T-helper 2 cell treated with Interferon-gamma antibody and Interleukin-4, amounts not matched to agents 5 μg/mL and 100 μg/mL, for 36 hours (primary cell): ENCODE measurements at regions not wholly inside any gene's neighbourhood (a gene's known extent, or its start where the extent isn't known, plus 50 kb on each side); places are given as distances from the start of the nearest gene placed in this dataset.

Experiments used
- DNase-seq: peaks from one replicate; pipeline ENCODE4 v3.0.0; 2021; ENCODE audit warnings: low spot score
- H3K27ac Mint-ChIP-seq: one replicate; pipeline ENCODE4 v1.8.0; 2021; ENCODE audit warnings: mild to moderate bottlenecking, mixed read lengths
- H3K27me3 Mint-ChIP-seq: one replicate; pipeline ENCODE4 v1.8.0; 2021; ENCODE audit warnings: low read depth, mixed read lengths
- H3K36me3 Mint-ChIP-seq: one replicate; pipeline ENCODE4 v1.8.0; 2021; ENCODE audit warnings: low read depth, mixed read lengths
- H3K4me1 Mint-ChIP-seq: one replicate; pipeline ENCODE4 v1.8.0; 2021; ENCODE audit warnings: low read depth, mixed read lengths
- H3K4me3 Mint-ChIP-seq: one replicate; pipeline ENCODE4 v1.8.0; 2022; ENCODE audit warnings: mild to moderate bottlenecking, moderate library complexity, mixed read lengths
- H3K9me3 Mint-ChIP-seq: one replicate; pipeline ENCODE4 v1.8.0; 2021; ENCODE audit warnings: mixed read lengths

DNA sequence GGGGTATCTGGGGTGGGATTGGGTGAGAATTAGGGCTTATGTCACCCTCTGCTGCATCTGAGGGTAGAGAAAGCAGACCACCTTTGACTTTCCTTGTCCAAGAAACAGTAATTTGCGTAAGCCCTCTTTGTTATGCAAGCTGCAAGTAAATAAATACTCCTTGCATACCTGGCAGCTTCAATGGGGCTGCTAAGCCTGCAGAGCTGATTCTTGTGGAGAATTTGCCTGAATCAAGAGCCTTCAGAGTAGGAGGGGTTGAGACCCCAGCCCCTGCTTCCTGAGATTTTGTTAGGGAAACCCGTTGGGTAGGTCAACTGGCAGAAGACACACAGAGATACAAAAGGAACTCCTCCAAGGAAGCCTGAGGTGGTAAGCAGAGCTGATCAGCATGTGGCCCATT is 515.1 kb downstream of the DMAC1 start:
- no peak for DNase-seq
- Mint-ChIP-seq H3K27me3 (peaks cover 16% of the 10 kb centered on the region), H3K27ac (no peak overlapping the region), H3K36me3 (no peaks in the 10 kb centered on the region), H3K9me3 (peaks cover 14% of the 10 kb centered on the region), H3K4me3 (no peak overlapping the region), H3K4me1 (no peaks in the 10 kb centered on the region)

DNA sequence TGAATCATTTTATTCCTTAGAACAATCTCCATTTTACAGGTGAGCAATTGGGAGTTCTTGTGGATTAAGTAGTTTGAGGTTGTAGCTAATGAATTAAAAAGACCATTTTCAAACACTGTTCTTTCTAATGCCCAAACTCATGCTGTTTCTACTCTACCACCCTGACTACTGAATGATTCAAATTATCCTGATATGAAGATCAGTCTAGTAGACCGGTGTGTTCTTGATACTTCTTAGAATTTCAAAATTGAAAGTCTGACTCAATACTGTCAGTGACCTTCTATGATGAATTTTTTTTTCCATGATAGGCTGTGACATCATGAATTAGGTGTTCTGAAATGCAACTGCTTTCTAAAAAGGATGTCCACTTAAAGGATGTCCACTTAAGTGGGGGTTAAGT is 515.5 kb downstream of the DMAC1 start:
- peaks cover 16% of the 10 kb centered on the region for H3K27me3 Mint-ChIP-seq
- H3K4me3 Mint-ChIP-seq: no peak overlapping the region
- H3K36me3 Mint-ChIP-seq: no peaks in the 10 kb centered on the region
- peaks cover 14% of the 10 kb centered on the region for H3K9me3 Mint-ChIP-seq
- H3K27ac Mint-ChIP-seq: no peak overlapping the region
- DNase-seq: no peak
- H3K4me1 Mint-ChIP-seq: no peaks in the 10 kb centered on the region

DNA sequence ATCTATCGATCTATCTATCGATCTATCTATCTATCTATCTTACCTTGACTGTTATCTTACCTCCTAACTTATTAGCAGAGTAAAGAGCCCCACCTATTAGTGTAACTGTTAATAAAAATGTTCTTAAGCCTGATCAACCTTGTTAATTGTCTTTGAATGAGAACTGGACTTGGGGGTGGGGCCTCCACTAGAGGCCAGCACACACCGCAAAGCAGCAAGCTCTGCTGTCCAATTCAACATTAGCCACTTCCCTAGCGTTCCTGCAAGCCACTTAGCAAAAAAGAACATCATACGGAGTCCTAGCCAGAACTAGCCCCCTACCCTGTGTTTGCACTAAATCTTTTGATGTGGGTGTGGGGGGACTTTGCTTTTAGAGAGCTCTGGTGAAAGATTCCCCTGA is 515.8 kb downstream of the KDM4C start:
- no peak for DNase-seq
- no peak overlapping the region for H3K27ac Mint-ChIP-seq
- no peaks in the 10 kb centered on the region for H3K9me3 Mint-ChIP-seq
- H3K4me3 Mint-ChIP-seq: no peak overlapping the region
- no peaks in the 10 kb centered on the region for H3K36me3 Mint-ChIP-seq
- H3K4me1 Mint-ChIP-seq: no peaks in the 10 kb centered on the region
- peaks cover 25% of the 10 kb centered on the region for H3K27me3 Mint-ChIP-seq

DNA sequence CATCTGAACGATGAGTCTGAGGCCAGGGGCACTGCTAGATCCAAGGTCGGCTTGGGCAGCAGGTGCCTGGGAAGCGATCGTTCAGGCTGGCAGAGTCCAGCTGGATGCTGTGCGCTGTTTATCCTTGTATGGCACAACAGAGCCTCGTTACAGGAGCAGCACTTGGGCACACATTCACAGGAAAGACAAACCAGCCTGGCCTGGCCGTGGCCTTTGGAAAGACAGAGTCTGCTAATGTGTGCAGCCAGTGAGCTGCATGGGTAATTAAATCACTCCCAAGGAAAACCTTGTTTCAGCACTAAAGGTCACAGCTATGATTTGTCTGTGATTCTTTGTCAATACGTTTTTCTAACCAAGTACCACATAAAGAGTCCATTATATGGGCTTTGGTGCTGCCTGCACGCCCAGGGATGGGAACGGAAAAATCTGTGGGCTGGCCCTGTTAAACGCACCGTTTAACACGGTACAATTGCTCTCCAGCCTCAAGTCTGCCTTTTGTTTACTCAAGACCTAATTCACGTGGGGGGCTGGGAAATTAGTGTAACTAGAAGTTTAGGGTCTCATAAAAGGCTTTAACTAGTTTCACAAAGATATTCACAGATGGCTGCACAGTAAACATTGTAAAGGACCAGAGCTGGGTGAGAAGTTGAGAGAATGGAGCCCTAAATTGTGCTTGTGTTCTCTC is 509.3 kb downstream of the KDM4C start:
- no peak overlapping the region for H3K27ac Mint-ChIP-seq
- no peak overlapping the region for H3K4me3 Mint-ChIP-seq
- no peak for DNase-seq
- H3K9me3 Mint-ChIP-seq: no peaks in the 10 kb centered on the region
- H3K4me1 Mint-ChIP-seq: no peaks in the 10 kb centered on the region
- H3K27me3 Mint-ChIP-seq: peaks cover 43% of the 10 kb centered on the region
- H3K36me3 Mint-ChIP-seq: no peaks in the 10 kb centered on the region

DNA sequence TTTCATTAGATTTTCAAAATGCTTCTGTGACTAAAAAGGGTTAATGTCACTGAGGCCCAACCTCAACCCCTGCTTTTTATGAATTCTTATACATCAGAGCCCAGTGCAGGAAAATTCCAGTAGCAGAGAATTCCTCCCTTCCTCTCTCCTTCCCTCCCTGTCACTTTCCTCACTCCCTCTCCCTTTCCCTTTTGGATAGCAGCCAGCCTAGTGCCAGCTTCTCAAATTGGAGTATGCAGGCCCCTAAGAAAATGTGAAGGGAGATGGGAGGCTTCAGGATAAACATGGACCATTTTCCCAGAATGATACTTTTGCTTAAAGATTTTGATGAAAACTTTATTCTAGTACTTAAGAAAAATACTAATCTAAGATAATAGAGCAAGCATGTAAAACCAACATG is 507.4 kb downstream of the KDM4C start:
- Mint-ChIP-seq H3K36me3 (no peaks in the 10 kb centered on the region), H3K27ac (no peak overlapping the region), H3K4me1 (no peaks in the 10 kb centered on the region), H3K4me3 (no peak overlapping the region), H3K9me3 (no peaks in the 10 kb centered on the region), H3K27me3 (peaks cover 38% of the 10 kb centered on the region)
- no peak for DNase-seq

DNA sequence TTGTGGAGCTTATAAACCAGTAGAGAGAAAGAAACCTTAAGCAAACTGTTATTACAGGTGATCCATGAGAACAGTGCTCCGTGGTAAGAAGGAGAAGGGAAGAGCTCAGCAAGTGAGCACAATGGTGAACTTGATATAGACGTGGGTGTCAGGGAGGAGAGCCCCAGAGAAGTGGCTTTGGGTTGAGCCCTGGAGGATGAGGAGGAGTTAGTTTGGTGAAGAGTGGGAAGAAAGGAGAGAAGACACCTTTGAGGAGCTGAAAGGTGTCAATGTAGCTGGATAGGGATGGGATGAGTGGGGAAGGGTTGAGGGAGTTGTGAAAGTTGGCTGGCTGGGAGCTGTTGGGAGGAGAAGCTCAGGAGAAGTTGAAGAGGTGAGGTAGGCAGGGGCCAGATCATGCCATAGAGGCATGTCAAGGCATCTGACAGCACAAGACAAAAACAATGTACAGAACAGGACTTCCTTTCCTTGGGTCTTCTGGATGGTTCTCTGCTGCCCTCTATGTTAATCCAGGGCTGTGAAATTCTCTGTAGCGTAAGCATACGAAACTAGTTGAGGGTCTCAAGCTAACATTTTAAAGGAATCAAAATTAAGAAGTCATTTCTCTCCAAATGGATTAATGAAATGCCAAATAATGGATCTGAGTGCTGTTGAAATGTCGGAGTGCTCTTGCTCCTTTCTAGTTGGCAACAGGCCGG is 501.9 kb downstream of the KDM4C start:
- Mint-ChIP-seq H3K27me3 (peaks cover 37% of the 10 kb centered on the region), H3K27ac (no peak overlapping the region), H3K9me3 (peaks cover under 1% of the 10 kb centered on the region), H3K4me3 (no peak overlapping the region), H3K4me1 (no peaks in the 10 kb centered on the region), H3K36me3 (no peaks in the 10 kb centered on the region)
- no peak for DNase-seq

DNA sequence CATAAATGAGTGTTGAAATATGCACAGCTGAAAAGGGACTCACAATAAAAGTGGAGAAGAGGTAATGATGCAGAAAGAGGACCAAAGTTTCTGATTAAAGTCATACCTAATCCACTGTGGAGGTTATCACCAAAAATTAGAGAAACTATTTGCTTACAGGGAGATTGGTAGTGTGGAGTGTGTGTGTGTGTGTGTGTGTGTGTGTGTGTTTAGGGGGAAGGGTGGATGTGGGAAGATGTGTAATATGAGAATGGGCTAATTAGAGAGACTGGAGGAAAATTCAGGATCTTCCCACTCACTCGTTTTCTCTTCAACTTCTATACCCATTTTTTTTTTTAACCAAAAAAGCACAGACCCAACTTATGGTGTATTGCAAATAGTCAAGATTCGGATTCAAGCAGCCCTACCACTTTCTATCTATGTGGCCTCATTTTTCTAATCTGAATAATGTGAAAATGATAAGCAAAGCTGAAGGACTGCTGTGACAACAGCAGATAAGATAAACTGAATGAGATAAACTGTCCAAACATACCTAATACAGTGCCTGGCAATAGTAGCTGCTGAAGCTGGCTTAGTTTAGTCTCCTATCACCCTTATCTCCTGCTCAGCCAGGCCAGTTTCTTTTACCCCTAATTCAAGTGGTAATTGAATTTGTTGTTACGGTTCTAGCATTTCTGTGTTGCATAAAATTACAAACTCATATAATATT is 501.1 kb downstream of the KDM4C start:
- Mint-ChIP-seq H3K27me3 (peaks cover 41% of the 10 kb centered on the region), H3K4me3 (no peak overlapping the region), H3K9me3 (peaks cover 3% of the 10 kb centered on the region), H3K36me3 (no peaks in the 10 kb centered on the region), H3K4me1 (no peaks in the 10 kb centered on the region), H3K27ac (no peak overlapping the region)
- no peak for DNase-seq

DNA sequence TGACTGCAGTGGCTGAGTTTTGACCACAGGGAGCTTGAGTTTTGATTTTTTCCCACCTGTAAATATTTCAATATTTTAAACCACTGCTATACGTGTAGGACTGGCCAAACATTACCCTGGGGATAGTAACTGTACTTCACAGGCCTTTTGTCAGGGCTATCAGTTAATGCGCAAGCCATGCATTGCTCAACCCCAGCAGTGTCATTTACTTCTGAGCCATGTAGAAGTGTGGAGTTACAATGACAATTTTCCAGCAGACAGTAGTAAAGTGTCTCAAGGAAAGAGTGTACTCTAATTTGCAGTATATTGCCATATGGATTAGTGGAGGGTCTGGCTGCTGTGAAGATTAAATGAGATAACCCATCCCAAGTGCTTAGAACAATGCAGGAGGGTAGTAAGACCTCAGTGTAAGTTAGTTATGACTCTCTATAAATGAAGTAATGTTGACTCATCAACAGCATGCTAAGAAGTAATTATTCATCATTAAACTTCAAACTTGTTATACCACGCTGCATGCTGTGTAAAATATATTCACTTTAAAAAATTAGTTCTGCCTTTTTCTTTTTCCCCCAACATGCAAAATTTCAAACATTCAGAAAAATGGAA is 489.2 kb downstream of the KDM4C start:
- Mint-ChIP-seq H3K4me1 (no peaks in the 10 kb centered on the region), H3K27me3 (peaks cover 17% of the 10 kb centered on the region), H3K36me3 (no peaks in the 10 kb centered on the region), H3K27ac (no peak overlapping the region), H3K9me3 (no peaks in the 10 kb centered on the region), H3K4me3 (no peak overlapping the region)
- no peak for DNase-seq

DNA sequence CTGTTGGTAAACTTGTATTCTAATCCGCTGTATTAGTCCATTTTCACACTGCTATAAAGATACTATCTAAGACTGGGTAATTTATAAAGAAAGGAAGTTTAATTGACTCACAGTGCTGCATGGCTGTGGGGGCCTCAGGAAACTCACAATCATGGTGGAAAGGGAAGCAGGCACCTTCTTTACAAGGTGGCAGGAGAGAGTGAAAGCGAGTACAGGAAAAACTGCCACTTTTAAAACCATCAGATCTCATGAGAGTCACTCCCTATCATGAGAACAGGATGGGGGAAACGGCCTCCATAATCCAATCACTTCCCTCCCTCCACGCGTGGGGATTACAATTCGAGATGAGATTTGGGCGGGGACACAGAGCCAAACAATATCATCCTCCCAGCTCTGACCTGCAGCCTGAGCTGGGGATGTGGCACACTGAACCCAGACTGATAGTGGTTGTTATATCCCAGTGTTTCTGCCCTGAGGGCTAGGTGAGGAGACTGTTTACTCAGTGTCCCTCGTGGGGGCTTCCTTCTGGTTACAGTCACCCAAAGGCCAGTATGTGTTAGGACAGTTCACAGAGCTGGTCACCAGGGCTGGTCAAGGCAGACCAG is 488.3 kb downstream of the KDM4C start:
- Mint-ChIP-seq H3K27ac (no peak overlapping the region), H3K36me3 (no peaks in the 10 kb centered on the region), H3K9me3 (no peaks in the 10 kb centered on the region), H3K27me3 (peaks cover 13% of the 10 kb centered on the region), H3K4me3 (no peak overlapping the region), H3K4me1 (no peaks in the 10 kb centered on the region)
- DNase-seq: no peak

DNA sequence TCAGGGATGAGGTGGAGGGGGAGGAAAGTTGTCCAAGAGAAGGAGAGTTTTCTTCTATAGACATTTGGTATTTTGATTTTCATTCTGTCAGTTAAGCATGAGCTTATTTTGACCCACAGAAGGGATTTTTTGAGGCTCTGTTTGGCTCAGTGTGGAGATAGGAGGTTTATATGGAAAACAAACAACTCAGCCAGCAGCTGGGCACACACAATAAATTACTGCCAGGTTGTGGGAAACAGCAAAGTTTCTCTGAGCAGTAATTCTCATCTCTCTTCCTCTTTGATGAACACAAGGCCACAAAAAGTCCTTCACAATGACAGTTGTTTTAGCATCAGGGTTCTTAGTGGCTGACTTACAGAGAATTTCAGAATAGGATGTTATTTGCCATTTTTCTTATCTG is 486.1 kb downstream of the KDM4C start:
- no peak for DNase-seq
- peaks cover under 1% of the 10 kb centered on the region for H3K9me3 Mint-ChIP-seq
- H3K4me3 Mint-ChIP-seq: no peak overlapping the region
- peaks cover 5% of the 10 kb centered on the region for H3K27me3 Mint-ChIP-seq
- no peak overlapping the region for H3K27ac Mint-ChIP-seq
- no peaks in the 10 kb centered on the region for H3K36me3 Mint-ChIP-seq
- H3K4me1 Mint-ChIP-seq: no peaks in the 10 kb centered on the region

DNA sequence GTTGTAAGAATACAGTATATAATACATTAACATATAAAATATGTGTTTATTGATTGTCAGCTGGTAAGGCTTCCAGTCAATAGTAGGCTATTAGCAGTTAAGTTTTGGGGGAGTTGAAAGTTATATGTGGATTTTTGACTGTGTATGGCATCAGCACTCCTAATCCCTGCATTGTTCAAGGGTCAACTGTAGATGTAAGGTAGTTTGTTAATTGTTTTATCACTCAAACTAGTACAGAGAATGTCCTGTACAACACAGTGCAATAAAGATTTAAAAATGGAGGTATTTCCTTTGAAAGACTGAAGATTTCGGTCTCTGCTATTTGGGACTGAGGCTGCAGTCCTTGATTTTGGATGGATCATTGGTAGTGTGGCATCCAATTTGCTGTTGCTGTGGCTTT is 484.4 kb downstream of the KDM4C start:
- no peak overlapping the region for H3K27ac Mint-ChIP-seq
- H3K27me3 Mint-ChIP-seq: peaks cover 5% of the 10 kb centered on the region
- peaks cover 16% of the 10 kb centered on the region for H3K4me1 Mint-ChIP-seq
- peaks cover 5% of the 10 kb centered on the region for H3K36me3 Mint-ChIP-seq
- no peak overlapping the region for H3K4me3 Mint-ChIP-seq
- H3K9me3 Mint-ChIP-seq: peaks cover 6% of the 10 kb centered on the region
- DNase-seq: no peak

DNA sequence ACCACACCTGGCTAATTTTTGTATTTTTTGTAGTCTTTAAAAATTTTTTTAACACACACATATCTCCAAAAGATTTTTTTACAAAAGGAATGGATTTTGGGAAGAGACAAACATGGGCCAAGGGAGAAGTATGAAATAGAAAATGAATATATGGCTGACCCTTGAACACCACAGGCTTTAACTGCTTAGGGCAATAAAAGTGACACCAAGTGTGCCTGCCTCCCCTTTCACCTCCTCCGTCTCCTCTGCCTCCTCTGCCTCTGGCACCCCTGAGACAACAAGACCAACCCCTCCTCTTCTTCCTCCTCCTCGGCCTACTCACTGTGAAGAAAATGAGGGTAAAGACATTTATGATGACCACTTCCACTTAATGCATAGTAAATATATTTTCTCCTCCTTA is 483.9 kb downstream of the KDM4C start:
- peaks cover 6% of the 10 kb centered on the region for H3K9me3 Mint-ChIP-seq
- no peak overlapping the region for H3K4me3 Mint-ChIP-seq
- peaks cover 5% of the 10 kb centered on the region for H3K36me3 Mint-ChIP-seq
- no peak overlapping the region for H3K27ac Mint-ChIP-seq
- DNase-seq: no peak
- H3K4me1 Mint-ChIP-seq: peaks cover 17% of the 10 kb centered on the region
- peaks cover 5% of the 10 kb centered on the region for H3K27me3 Mint-ChIP-seq

DNA sequence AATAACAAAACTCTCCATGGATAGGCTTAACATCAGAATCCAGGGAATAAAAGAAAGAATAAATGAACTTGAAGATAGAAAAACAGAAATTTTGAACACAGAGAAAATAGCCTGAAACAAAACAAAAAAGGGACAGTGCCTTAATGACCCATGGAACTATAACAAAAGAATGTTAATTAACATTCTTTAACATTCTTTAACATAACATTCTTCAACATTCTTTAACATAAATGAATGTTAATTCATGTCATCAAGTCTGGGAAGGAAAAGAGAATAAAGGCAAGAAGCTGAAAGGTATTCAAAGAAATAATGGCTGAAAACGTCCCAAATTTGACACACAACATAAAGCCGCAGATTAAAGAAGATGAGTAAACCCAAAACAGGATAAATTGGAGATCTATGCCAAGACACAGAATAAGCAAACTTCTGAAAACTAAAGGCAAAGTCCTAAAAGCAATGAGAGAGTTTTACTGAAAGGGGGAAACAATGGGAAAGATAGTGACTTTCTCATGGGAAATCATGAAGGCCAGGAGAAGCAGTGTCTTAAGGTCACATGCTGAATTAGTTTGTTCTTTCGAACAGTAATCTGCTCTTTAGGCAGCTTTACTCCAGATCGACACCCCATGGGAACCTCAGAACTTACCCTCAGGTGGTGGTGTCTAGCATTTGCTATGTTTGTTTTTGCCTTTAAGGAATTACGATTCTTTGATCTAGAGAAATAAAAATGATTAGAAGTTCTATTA is 483.0 kb downstream of the KDM4C start:
- H3K4me3 Mint-ChIP-seq: no peak overlapping the region
- peaks cover 20% of the 10 kb centered on the region for H3K4me1 Mint-ChIP-seq
- H3K36me3 Mint-ChIP-seq: peaks cover 5% of the 10 kb centered on the region
- H3K27me3 Mint-ChIP-seq: peaks cover 5% of the 10 kb centered on the region
- H3K9me3 Mint-ChIP-seq: peaks cover 6% of the 10 kb centered on the region
- H3K27ac Mint-ChIP-seq: no peak overlapping the region
- no peak for DNase-seq
